Neural progenitor cell (in vitro differentiated cells): ENCODE measurements at regions not wholly inside any gene's neighbourhood (a gene's known extent, or its start where the extent isn't known, plus 50 kb on each side); places are given as distances from the start of the nearest gene placed in this dataset.

ENCODE experiments used
- CTCF ChIP-seq: fragments of 200-600 bp; sonication (generic); IDR thresholded peaks from 2 replicates; pipeline ENCODE4 v1.5.1; 2017; ENCODE audit warnings: antibody characterized with exemption, mild to moderate bottlenecking
- EZH2 ChIP-seq: fragments of 200-600 bp; sonication (generic); IDR thresholded peaks from 2 replicates; pipeline ENCODE4 v1.6.1; 2017; ENCODE audit warnings: antibody characterized with exemption, mild to moderate bottlenecking, moderate library complexity

GRCh38 chr4:123471655-123472369 is 75.2 kb downstream of the SPRY1 start:
- TF ChIP-seq CTCF (no peak), EZH2 (no peak)
